ENCODE measurements at regions not wholly inside any gene's neighbourhood (a gene's known extent, or its start where the extent isn't known, plus 50 kb on each side); places are given as distances from the start of the nearest gene placed in this dataset.

DNA sequence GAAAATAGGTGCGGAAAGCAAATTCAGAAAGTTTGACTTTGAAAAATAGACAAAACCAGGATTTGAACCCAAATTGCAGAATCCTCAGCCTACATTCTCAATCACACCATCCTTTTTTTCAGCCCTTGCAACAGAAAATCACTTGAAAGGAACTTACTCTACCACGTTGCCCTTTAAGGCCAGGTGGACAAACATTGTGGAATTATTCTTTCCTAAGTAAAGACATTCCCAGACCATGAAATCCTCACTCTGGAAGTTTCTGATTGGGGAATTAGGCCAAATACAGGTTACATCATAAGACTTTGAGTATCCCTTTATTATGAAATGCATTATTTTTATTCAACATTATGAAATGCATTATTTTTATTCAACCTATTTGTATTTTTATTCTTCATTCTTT, 259.4 kb downstream of the RAD51AP2 start:
- Histone ChIP-seq H3K36me3 (no peaks in the 10 kb centered on the region), H3K27ac (no peak overlapping the region), H3K4me1 (ENCODE audit: low read depth) (no peaks in the 10 kb centered on the region), H3K9me3 (ENCODE audit: low read depth) (no peaks in the 10 kb centered on the region), H3K27me3 (no peaks in the 10 kb centered on the region), H3K4me3 (no peak overlapping the region)
- TF ChIP-seq, protein P1, sequence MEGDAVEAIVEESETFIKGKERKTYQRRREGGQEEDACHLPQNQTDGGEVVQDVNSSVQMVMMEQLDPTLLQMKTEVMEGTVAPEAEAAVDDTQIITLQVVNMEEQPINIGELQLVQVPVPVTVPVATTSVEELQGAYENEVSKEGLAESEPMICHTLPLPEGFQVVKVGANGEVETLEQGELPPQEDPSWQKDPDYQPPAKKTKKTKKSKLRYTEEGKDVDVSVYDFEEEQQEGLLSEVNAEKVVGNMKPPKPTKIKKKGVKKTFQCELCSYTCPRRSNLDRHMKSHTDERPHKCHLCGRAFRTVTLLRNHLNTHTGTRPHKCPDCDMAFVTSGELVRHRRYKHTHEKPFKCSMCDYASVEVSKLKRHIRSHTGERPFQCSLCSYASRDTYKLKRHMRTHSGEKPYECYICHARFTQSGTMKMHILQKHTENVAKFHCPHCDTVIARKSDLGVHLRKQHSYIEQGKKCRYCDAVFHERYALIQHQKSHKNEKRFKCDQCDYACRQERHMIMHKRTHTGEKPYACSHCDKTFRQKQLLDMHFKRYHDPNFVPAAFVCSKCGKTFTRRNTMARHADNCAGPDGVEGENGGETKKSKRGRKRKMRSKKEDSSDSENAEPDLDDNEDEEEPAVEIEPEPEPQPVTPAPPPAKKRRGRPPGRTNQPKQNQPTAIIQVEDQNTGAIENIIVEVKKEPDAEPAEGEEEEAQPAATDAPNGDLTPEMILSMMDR (IDR thresholded peaks at IDR 0.05; ENCODE audit: low read depth, low read length) = no peak
- DNase-seq (ENCODE audit: low read depth in 1 of 2, low spot score in 1 of 2) = no peak

DNA sequence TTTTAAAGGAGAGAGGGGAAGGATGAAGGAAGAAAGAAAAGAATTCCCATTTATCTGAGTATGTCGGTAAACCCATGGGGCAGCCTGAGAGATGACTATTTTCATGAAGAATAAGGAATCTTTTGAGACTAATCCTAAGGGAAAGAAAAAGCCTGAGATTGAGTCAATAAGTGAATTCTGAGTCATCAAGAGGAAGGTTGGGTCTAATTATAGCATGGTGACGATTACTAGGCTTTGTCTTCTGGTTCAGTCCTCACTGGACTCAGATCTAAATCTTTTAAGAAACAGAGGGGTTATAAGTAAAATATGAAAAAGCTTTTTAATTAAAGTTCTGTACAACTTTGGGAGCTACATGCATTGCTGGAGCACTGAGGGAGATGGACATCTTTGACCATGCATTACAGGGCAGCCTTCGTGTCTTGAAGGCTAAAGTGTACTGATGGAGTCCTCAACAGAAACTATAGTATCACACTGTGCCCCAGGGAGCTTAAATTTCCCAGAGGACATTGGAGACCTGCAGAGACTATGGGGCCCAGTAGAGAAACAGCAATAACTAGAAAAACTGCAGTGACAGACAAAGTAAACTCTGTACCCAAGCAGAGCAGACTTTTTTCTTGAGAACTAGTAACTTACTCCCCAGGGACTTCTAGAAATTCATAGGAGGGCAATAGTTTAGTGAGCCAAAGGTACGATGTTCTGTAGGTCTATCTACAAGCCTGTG, 260.9 kb downstream of the RAD51AP2 start:
- no peaks in the 10 kb centered on the region for H3K4me1 ChIP-seq (ENCODE audit: low read depth)
- no peak for DNase-seq (ENCODE audit: low read depth in 1 of 2, low spot score in 1 of 2)
- no peaks in the 10 kb centered on the region for H3K36me3 ChIP-seq
- no peaks in the 10 kb centered on the region for H3K9me3 ChIP-seq (ENCODE audit: low read depth)
- no peaks in the 10 kb centered on the region for H3K27me3 ChIP-seq
- TF ChIP-seq, protein P1 (IDR thresholded peaks at IDR 0.05; ENCODE audit: low read depth, low read length) = no peak
- no peak overlapping the region for H3K27ac ChIP-seq
- no peak overlapping the region for H3K4me3 ChIP-seq

DNA sequence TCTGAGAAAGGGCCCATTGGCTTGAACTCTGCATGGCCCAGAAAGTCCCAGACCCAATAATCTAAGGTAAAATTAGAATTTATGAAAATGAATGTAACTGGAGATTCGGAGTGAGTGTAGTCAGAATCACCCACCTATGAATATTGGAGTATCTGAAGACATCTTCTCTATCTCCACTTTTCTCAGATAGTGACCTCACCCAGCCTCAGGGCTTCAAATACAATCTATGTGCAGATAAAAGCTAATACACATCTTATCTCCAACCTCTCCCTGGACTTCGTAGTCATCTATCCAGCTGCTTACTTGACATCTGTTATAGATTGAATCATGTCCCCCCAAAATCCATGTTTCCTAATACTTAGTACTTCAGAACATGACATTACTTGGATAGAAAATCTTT, 263.2 kb downstream of the RAD51AP2 start:
- H3K9me3 ChIP-seq (ENCODE audit: low read depth) = no peaks in the 10 kb centered on the region
- no peaks in the 10 kb centered on the region for H3K4me1 ChIP-seq (ENCODE audit: low read depth)
- no peaks in the 10 kb centered on the region for H3K27me3 ChIP-seq
- no peak for DNase-seq (ENCODE audit: low read depth in 1 of 2, low spot score in 1 of 2)
- no peak overlapping the region for H3K4me3 ChIP-seq
- no peaks in the 10 kb centered on the region for H3K36me3 ChIP-seq
- H3K27ac ChIP-seq = no peak overlapping the region
- TF ChIP-seq, protein P1 (IDR thresholded peaks at IDR 0.05; ENCODE audit: low read depth, low read length) = no peak

DNA sequence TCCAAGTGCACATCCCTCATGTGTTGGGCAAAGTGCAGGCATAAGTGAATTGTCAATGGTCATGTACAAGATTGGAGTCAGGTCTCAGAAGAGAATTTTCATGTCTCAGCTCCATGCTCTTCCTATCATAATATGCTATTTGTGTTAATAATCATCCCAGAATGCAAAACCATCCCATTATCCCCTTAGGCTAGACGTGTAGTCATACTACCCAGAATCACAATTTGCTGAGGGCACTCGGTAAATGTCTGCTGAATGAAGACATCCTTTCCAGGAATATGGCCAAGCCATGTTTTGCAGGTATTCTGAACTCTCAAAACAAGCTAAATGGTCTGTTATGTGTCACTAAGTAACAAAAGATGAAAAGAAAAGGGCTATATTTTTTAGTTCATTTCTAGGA, 263.8 kb downstream of the RAD51AP2 start:
- Histone ChIP-seq H3K27ac (no peak overlapping the region), H3K36me3 (no peaks in the 10 kb centered on the region), H3K4me1 (ENCODE audit: low read depth) (no peaks in the 10 kb centered on the region), H3K27me3 (no peaks in the 10 kb centered on the region), H3K4me3 (no peak overlapping the region), H3K9me3 (ENCODE audit: low read depth) (no peaks in the 10 kb centered on the region)
- TF ChIP-seq, protein P1 (IDR thresholded peaks at IDR 0.05; ENCODE audit: low read depth, low read length) = no peak
- DNase-seq (ENCODE audit: low read depth in 1 of 2, low spot score in 1 of 2) = no peak

DNA sequence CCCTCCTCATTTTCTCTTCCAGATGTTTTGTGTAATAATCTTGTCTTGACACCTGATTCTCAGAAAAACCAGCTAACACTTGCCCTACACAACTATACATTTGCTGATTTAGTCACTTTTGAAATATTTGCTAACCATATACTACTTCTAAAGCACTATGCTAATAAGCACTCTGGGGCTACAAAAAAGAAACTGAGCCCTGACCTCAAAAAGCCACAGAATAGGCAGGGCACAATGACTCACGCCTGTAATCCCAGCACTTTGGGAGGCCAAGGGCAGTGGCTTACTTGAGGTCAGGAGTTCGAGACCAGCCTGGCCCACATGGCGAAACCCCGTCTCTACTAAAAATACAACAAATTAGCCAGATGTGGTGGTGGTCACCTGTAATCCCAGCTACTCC, 266.0 kb downstream of the RAD51AP2 start:
- Histone ChIP-seq H3K9me3 (ENCODE audit: low read depth) (no peaks in the 10 kb centered on the region), H3K4me1 (ENCODE audit: low read depth) (no peaks in the 10 kb centered on the region), H3K27me3 (no peaks in the 10 kb centered on the region), H3K4me3 (no peak overlapping the region), H3K36me3 (no peaks in the 10 kb centered on the region), H3K27ac (no peak overlapping the region)
- no peak for DNase-seq (ENCODE audit: low read depth in 1 of 2, low spot score in 1 of 2)
- TF ChIP-seq, protein P1 (IDR thresholded peaks at IDR 0.05; ENCODE audit: low read depth, low read length) = no peak

All from cardiac muscle cell (in vitro differentiated cells and primary cell).